ENCODE measurements at regions not wholly inside any gene's neighbourhood (a gene's known extent, or its start where the extent isn't known, plus 50 kb on each side); places are given as distances from the start of the nearest gene placed in this dataset.

DNA sequence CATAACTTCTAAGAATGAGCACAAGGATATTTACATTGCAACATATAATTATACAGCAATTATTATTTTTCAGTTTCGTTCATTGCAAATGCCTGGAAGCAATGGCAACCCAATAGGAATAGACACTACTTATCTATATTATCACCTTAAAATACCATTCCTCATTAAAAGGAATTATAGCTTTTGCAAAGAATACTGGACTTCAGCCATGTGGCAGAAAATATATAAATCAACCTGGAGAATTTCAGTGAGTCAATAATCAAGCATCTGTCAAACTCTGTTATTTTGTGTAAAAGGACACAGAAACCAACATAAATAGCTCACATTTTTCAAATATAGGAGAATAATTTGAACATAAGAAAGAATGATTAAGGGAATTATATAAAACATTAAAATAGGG, 96.1 kb upstream of the SEMA3C start:
- H3K27me3 ChIP-seq (ENCODE audit: insufficient read depth, low read length): no peaks in the 10 kb centered on the region
- H3K4me2 ChIP-seq (ENCODE audit: insufficient read depth, low read length): no peak overlapping the region
- DNase-seq (ENCODE audit: insufficient read length, low spot score, missing footprints): no peak
- no peaks in the 10 kb centered on the region for H3K9me3 ChIP-seq (ENCODE audit: low read depth, low read length)
- peaks cover 10% of the 10 kb centered on the region for H3K4me1 ChIP-seq (ENCODE audit: insufficient read depth, low read length)
- no peaks in the 10 kb centered on the region for H3K79me2 ChIP-seq (ENCODE audit: insufficient read depth, low read length)
- H3K36me3 ChIP-seq (ENCODE audit: insufficient read depth, low read length): no peaks in the 10 kb centered on the region
- H4K20me1 ChIP-seq (ENCODE audit: insufficient read depth, low read length): no peaks in the 10 kb centered on the region
- TF ChIP-seq, protein P1, sequence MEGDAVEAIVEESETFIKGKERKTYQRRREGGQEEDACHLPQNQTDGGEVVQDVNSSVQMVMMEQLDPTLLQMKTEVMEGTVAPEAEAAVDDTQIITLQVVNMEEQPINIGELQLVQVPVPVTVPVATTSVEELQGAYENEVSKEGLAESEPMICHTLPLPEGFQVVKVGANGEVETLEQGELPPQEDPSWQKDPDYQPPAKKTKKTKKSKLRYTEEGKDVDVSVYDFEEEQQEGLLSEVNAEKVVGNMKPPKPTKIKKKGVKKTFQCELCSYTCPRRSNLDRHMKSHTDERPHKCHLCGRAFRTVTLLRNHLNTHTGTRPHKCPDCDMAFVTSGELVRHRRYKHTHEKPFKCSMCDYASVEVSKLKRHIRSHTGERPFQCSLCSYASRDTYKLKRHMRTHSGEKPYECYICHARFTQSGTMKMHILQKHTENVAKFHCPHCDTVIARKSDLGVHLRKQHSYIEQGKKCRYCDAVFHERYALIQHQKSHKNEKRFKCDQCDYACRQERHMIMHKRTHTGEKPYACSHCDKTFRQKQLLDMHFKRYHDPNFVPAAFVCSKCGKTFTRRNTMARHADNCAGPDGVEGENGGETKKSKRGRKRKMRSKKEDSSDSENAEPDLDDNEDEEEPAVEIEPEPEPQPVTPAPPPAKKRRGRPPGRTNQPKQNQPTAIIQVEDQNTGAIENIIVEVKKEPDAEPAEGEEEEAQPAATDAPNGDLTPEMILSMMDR (IDR thresholded peaks at IDR 0.05; ENCODE audit: extremely low read depth, low read depth, low read length): no peak
- no peak overlapping the region for H3K27ac ChIP-seq (ENCODE audit: low read depth, low read length)
- no peak overlapping the region for H3K4me3 ChIP-seq (ENCODE audit: insufficient read depth, low read length)
- no peak overlapping the region for H2AFZ ChIP-seq (ENCODE audit: low read length)

DNA sequence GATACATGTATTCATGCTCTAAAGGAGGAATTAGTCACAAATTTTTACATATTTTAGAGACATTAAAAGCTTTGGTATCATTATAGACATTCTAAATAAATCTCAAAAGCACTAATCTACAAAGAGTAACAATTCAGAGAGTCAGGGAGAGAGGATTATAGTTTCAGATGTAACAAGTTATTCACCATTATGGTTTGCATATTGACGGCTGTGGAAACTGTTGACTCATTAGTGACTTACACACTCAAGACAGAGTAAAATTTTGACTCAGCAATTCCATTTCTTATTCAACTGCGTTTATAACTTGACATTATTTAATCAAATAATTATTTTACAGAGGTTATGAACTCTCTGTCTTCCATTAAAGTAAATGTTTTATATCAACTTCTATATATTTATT, 95.4 kb upstream of the SEMA3C start:
- Histone ChIP-seq H3K9me3 (ENCODE audit: low read depth, low read length) (no peaks in the 10 kb centered on the region), H3K27me3 (ENCODE audit: insufficient read depth, low read length) (no peaks in the 10 kb centered on the region), H3K4me1 (ENCODE audit: insufficient read depth, low read length) (peaks cover 10% of the 10 kb centered on the region), H3K4me3 (ENCODE audit: insufficient read depth, low read length) (no peak overlapping the region), H3K36me3 (ENCODE audit: insufficient read depth, low read length) (no peaks in the 10 kb centered on the region), H4K20me1 (ENCODE audit: insufficient read depth, low read length) (no peaks in the 10 kb centered on the region), H3K4me2 (ENCODE audit: insufficient read depth, low read length) (no peak overlapping the region), H3K27ac (ENCODE audit: low read depth, low read length) (no peak overlapping the region), H3K79me2 (ENCODE audit: insufficient read depth, low read length) (no peaks in the 10 kb centered on the region), H2AFZ (ENCODE audit: low read length) (no peak overlapping the region)
- DNase-seq (ENCODE audit: insufficient read length, low spot score, missing footprints): no peak
- TF ChIP-seq, protein P1 (IDR thresholded peaks at IDR 0.05; ENCODE audit: extremely low read depth, low read depth, low read length): no peak

DNA sequence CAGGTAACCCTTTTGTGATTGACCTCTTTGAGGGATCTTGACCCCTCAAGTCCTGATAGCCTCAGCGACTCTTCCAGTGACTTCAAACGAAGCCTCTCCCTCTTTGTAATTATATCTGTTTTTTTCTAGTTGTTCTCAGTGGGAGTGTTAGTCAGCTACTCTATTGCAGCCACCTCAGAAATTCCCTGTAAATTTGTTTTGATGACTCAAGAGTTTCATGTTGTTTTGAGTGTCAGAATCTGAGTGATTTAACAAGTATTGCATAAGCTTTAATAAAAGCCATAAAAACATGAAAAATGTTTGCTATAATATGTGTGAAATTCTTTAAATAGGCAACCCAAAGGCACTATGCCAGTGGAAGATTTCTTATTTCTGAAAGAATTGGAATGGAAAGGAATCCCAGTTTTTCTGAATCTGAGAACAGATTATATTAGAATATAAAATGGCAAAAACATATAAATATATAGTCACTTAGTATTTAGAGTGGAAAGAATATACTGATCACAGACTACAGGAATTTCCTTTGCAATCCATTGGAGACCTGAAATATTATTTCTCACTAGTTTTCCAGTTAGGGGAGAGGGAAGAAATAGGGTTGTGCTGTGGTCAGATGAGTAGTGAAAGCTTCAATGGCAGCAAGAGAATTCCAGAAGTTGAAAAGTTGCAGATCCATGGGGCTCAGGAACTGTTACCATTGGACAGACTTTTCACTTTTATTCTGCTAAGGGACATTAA, 94.4 kb upstream of the SEMA3C start:
- H3K27ac ChIP-seq (ENCODE audit: low read depth, low read length): peak overlapping the region; percentile 22
- peak overlapping the region; percentile 51 for H3K4me2 ChIP-seq (ENCODE audit: insufficient read depth, low read length)

DNA sequence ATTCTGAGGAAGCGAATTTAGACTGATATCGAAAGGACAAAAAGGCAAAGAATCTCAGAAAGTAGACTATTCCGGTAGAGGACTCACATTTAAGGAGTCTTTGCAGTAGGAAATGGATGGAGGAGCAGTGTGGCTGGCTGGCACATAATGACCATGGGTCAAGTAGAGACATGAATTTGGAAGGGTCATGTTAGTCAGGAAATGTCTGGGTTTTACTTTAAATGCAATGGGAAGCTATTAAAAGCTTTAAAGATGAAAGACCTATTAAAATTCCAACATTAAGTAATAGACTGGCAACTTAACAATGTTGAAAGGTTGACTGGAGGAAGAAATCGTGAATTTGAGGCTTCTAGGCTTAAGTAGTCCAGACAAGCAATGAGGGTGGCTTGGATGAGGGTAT, 90.0 kb upstream of the SEMA3C start:
- H3K4me3 ChIP-seq (ENCODE audit: insufficient read depth, low read length): no peak overlapping the region
- TF ChIP-seq, protein P1 (IDR thresholded peaks at IDR 0.05; ENCODE audit: extremely low read depth, low read depth, low read length): no peak

More for the DNA sequence above, 94.4 kb upstream of the SEMA3C start:
- Histone ChIP-seq H3K79me2 (ENCODE audit: insufficient read depth, low read length) (no peaks in the 10 kb centered on the region), H3K36me3 (ENCODE audit: insufficient read depth, low read length) (no peaks in the 10 kb centered on the region), H3K4me3 (ENCODE audit: insufficient read depth, low read length) (no peak overlapping the region), H4K20me1 (ENCODE audit: insufficient read depth, low read length) (no peaks in the 10 kb centered on the region), H2AFZ (ENCODE audit: low read length) (peak overlapping the region; percentile 71), H3K27me3 (ENCODE audit: insufficient read depth, low read length) (no peaks in the 10 kb centered on the region), H3K4me1 (ENCODE audit: insufficient read depth, low read length) (peaks cover 10% of the 10 kb centered on the region), H3K9me3 (ENCODE audit: low read depth, low read length) (no peaks in the 10 kb centered on the region)
- DNase-seq (ENCODE audit: insufficient read length, low spot score, missing footprints): no peak
- TF ChIP-seq, protein P1 (IDR thresholded peaks at IDR 0.05; ENCODE audit: extremely low read depth, low read depth, low read length): no peak

More for the DNA sequence above, 90.0 kb upstream of the SEMA3C start:
- Histone ChIP-seq H3K79me2 (ENCODE audit: insufficient read depth, low read length) (no peaks in the 10 kb centered on the region), H3K36me3 (ENCODE audit: insufficient read depth, low read length) (no peaks in the 10 kb centered on the region), H3K4me1 (ENCODE audit: insufficient read depth, low read length) (peaks cover 18% of the 10 kb centered on the region), H3K27me3 (ENCODE audit: insufficient read depth, low read length) (no peaks in the 10 kb centered on the region), H3K4me2 (ENCODE audit: insufficient read depth, low read length) (no peak overlapping the region), H4K20me1 (ENCODE audit: insufficient read depth, low read length) (no peaks in the 10 kb centered on the region), H3K27ac (ENCODE audit: low read depth, low read length) (no peak overlapping the region), H2AFZ (ENCODE audit: low read length) (no peak overlapping the region), H3K9me3 (ENCODE audit: low read depth, low read length) (no peaks in the 10 kb centered on the region)
- DNase-seq (ENCODE audit: insufficient read length, low spot score, missing footprints): no peak
